Renal cortex interstitium (tissue), 11 donors: ENCODE measurements at regions not wholly inside any gene's neighbourhood (a gene's known extent, or its start where the extent isn't known, plus 50 kb on each side); places are given as distances from the start of the nearest gene placed in this dataset.
"Not testable (repeated sequence)": the region's sequence is repeated elsewhere in the genome, so short reads cannot be mapped to it uniquely, and the experiment has no call there.

ENCODE experiments used
- DNase-seq, 11 donors: peaks; one replicate each; pipeline ENCODE4 v3.0.0-alpha.2; 2013; ENCODE audit warnings: low read depth in 9 of 11, low spot score in 4 of 11; ENCODE audit errors: extremely low read depth in 1 of 11

GRCh38 chr7:94706996-94707740 lies 51.2 kb upstream of the SGCE start:
- DNase-seq, result peak in 1 of 11 donors; percentile 22

GRCh38 chr7:94710256-94710655 lies 54.3 kb upstream of the SGCE start:
- no peak for DNase-seq

GRCh38 chr7:94722360-94722759 lies 66.4 kb upstream of the SGCE start:
- DNase-seq, result not testable (repeated sequence)

DNA sequence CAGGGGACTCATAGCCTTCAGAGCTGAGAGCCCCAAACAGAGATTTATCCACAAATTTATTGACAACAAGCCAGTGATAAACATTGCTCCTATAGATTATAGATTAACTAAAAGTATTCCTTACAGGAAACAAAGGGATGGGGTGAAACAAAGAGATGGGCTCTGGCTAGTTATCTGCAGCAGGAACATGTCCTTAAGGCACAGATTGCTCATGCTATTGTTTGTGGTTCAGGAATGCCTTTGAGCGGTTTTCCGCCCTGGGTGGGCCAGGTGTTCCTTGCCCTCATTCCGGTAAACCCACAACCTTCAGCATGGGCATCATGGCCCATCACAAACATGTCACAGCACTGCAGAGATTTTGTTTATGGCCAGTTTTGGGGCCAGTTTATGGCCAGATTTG lies 73.0 kb upstream of the SGCE start:
- not testable (repeated sequence) for DNase-seq

DNA sequence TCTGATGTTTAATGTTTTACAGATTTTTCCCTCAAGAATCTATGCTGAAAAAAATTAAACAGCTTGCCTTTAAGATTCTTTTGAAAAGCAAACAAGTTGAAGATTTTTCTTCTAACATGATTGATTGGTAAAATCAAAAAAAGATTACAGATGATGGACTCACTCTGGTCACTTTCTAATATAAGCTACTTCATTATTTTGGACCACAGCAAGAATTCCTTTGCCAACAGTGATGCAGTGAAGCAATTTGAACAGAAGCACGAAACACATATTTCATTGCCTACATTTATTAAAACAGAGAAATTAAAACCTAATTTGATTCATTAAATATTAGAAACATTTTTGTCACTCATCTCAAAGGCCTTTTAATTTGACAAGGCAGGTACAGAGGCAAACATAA lies 82.1 kb upstream of the SGCE start:
- DNase-seq, result no peak

- DNase-seq, result no peak
Observed at GRCh38 chr7:94739180-94739579, 83.2 kb upstream of the SGCE start.

DNA sequence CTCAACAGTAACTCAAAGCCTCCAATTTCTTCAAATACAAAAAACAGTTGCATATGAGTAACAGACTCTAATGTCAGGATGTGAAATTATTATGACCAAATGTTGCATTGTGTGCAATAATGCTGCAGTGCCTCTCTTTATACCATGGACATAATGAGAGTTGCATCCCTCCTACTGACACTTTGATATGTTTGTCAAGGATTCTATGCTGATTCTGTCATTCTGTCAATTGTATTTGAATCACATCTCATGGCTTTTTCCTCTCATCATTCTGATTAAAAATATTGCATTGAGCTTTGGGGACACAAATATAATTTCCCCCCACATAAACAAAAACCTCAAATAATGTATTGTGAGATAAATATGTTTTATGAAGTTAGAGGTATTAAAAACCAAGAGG lies 84.6 kb upstream of the SGCE start:
- no peak for DNase-seq

DNA sequence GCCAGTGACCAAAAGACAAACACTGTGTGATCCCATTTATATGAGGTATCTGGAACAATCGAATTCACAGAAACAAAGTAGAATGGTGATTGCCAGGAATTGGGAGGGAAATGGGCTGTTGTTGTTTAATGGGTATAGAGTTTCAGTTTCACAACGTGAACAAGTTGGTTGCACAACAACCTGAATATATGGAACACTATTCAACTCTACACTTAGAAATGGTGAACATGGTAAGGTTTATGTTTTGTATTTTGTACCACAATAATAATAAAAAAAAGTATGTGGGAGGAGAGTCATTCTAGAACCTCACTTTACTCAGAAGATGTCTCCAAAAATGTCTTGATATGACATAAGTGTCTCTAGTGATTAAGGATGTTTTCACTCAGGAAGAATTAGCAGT lies 85.2 kb upstream of the SGCE start:
- DNase-seq, result no peak

- no peak for DNase-seq
Observed at GRCh38 chr7:94748376-94748775, 92.4 kb upstream of the SGCE start.

DNA sequence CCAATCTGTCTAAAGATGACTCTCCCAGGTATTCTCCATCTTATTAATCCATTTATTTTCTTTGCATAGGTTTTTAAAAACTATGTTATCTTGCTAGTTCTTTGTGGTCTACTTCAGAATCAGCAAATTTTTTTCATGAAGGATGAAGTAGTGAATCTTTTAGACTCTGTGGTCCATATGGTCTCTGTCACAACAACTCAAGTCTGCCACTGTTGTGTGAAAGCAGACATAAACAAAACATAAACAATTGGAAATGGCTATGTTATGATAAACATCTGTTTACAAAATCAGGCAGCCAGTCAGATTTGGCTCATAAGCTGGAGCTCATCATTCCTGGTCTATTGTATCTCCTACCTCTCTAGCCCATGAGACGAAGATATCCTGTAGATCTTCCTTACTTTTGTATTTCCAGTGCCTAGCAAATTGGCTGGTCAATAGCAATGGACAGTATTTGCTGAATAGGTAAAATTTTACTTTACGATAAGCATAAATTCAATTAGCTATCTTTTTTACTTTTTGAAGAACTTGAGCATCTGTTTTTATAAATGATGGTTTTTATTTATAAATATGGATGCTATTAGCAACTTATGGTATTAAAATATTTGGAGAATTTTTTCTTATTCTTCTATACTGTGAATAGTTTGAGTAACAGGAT lies 104.6 kb upstream of the SGCE start:
- DNase-seq, result peak in 1 of 11 donors; percentile 21

- no peak for DNase-seq
Observed at GRCh38 chr7:94761451-94761850, 105.5 kb upstream of the SGCE start.

DNA sequence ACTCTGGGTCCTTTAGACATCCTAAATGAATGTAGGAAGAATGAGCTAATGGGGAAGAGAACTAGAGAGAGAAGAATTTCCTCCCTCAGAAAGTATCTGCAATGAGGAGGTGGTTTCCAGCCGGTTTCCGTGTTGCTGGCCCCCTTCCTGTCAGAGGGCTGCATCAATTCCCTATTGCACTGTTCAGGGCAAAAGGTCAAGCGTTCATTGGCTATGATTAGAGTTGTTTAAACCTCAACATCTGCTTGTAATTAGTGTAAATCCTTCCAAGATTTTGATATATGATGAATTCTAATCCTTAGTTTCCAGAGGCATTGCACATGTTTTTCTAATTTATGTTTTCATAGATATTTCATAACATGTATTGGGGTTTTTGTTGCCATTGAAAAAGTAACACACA lies 107.3 kb upstream of the SGCE start:
- no peak for DNase-seq

- no peak for DNase-seq
Observed at GRCh38 chr7:94769724-94770123, 113.8 kb upstream of the SGCE start.

DNA sequence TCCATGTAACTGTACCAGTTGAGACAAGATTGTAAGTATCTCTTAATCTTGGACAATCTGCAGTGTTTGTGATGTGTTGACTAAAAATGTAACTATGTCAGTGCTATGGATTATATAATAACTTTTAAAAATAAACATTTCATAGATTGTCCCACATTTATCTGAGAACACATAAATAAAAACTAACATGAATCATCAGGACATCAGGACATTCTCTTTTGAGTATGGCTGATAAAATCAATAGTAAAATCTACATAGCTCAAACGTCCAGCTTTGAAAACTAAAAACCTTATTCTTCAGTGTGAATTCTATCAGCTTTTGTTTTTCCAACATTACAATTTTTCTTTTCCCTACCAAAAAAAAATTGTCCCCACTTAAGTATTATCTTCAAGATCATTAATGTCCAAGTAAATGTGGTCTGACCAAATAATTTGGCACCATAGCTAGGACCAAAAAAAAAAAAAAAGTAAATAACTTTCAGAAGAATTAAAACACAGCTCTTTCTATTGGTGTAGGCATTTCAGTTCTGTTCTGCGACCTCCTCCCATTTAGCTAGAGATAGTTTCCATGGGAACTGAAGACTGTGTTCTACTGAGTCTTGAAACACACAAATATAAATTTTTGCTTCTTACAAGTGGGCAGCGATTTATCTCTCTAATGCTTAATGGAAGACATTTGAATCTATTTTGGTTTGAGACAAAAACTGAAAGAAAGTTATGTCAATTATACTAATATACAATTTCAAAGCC lies 123.0 kb upstream of the SGCE start:
- no peak for DNase-seq

GRCh38 chr7:94779861-94780260 lies 123.9 kb upstream of the SGCE start:
- no peak for DNase-seq

DNA sequence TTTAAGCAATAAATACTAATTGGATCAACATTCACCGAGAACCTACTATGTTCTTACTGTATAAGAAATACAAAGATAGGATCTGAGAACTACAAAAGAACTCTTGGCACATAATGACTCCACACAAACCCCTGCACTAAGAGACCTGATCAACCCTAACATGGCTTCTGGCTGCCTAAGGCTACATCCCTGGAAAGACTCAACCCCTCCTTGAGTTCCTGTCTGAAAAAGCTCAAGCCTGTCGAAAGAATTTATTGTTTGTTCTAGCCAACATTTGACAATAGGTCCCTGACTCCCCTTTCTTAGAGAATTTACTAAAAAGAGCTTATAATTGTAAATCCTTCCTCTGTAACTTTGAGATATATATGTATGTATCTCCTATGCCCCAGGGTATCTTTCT lies 125.3 kb upstream of the SGCE start:
- DNase-seq, result no peak

DNA sequence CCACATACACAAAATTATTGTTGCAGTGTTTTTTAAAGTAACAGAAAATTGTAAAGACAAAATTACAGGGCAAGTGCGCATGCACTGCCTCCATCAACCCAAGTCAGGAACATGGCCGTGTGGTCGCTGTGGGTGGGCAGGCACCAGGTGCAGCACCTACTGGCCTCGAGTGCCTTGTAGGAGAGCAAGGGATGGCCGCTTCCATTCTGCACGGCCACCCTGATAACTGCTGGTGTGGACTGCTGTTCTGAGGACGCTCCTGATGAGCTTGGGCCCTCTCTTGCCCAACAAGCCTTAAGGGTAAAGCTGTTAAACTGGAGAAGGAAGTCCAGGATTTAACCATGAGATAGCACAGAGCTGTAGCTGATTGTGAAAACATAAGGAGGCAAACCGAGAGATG lies 124.6 kb upstream of the PPP1R9A start:
- DNase-seq, result no peak

GRCh38 chr7:94787285-94787684 lies 120.1 kb upstream of the PPP1R9A start:
- DNase-seq, result no peak

DNA sequence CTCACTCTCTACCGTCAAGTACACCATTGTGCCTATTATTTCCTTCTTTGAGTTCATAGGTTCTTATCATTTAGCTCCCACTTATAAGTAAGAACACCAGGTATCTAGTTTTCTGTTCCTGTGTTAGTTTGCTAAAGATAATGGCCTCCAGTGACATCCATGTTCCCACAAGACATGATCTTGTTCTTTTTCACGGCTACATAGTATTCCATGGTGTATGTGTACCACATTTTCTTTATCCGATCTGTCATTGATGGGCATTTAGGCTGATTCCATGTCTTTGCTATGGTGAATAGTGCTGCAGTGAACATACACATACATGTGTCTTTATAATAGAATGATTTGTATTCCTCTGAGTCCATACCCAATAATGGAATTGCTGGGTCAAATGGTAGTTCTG lies 119.0 kb upstream of the PPP1R9A start:
- DNase-seq, result not testable (repeated sequence)

- DNase-seq, result no peak
Observed at GRCh38 chr7:94792241-94792640, 115.2 kb upstream of the PPP1R9A start.
